DOHH2 (cell line): ENCODE measurements at regions not wholly inside any gene's neighbourhood (a gene's known extent, or its start where the extent isn't known, plus 50 kb on each side); places are given as distances from the start of the nearest gene placed in this dataset.

ENCODE experiments used
- H3F3A ChIP-seq: fragments of 200-600 bp; sonication (generic), shearing (Covaris generic); 2 replicates; pipeline ENCODE4 v1.6.0; 2016; ENCODE audit warnings: antibody characterized with exemption, mild to moderate bottlenecking; ENCODE audit not compliant: control insufficient read depth, insufficient read depth
- H3K27ac ChIP-seq: fragments of 200-600 bp; sonication (generic); 2 replicates; pipeline ENCODE4 v1.5.1; 2014; ENCODE audit warnings: low read depth, mild to moderate bottlenecking, low read length, moderate library complexity
- H3K27me3 ChIP-seq: fragments of 200-600 bp; sonication (generic); 2 replicates; pipeline ENCODE4 v1.6.1; 2014; ENCODE audit warnings: mild to moderate bottlenecking, low read length, mixed read lengths; ENCODE audit not compliant: control insufficient read depth
- H3K36me3 ChIP-seq: fragments of 200-600 bp; sonication (generic); 2 replicates; pipeline ENCODE4 v1.6.1; 2014; ENCODE audit warnings: mild to moderate bottlenecking, low read length, moderate library complexity, mixed read lengths; ENCODE audit not compliant: control insufficient read depth
- H3K4me1 ChIP-seq: fragments of 200-600 bp; sonication (generic); 2 replicates; pipeline ENCODE4 v1.6.1; 2014; ENCODE audit warnings: mild to moderate bottlenecking, low read length, mixed read lengths; ENCODE audit not compliant: control insufficient read depth
- H3K4me2 ChIP-seq: fragments of 200-600 bp; sonication (generic); 2 replicates; pipeline ENCODE4 v1.6.0; 2014; ENCODE audit warnings: mild to moderate bottlenecking, low read length, moderate library complexity
- H3K4me3 ChIP-seq: fragments of 200-600 bp; sonication (generic); 2 replicates; pipeline ENCODE4 v1.5.1; 2014; ENCODE audit warnings: mild to moderate bottlenecking, low read length, mixed read lengths
- H3K79me2 ChIP-seq: fragments of 200-600 bp; sonication (generic); 2 replicates; pipeline ENCODE4 v1.6.1; 2014; ENCODE audit warnings: mild to moderate bottlenecking, low read length, mixed read lengths; ENCODE audit not compliant: control insufficient read depth
- H3K9me2 ChIP-seq: fragments of 200-600 bp; sonication (generic); replicated peaks from 2 replicates; pipeline ENCODE4 v1.6.1; 2014; ENCODE audit warnings: mild to moderate bottlenecking, low read length, mixed read lengths; ENCODE audit not compliant: control insufficient read depth
- H3K9me3 ChIP-seq: fragments of 200-600 bp; sonication (generic); 2 replicates; pipeline ENCODE4 v1.6.1; 2014; ENCODE audit warnings: antibody characterized with exemption, low read length, mixed read lengths; ENCODE audit not compliant: control insufficient read depth, insufficient read depth
- H4K20me1 ChIP-seq: fragments of 200-600 bp; sonication (generic); 2 replicates; pipeline ENCODE4 v1.6.0; 2014; ENCODE audit warnings: low read depth, mild to moderate bottlenecking, antibody characterized with exemption, low read length, moderate library complexity; ENCODE audit not compliant: control insufficient read depth, insufficient read depth
- CTCF ChIP-seq: fragments of 200-600 bp; sonication (generic); IDR thresholded peaks from one replicate; pipeline ENCODE4 v1.5.1; 2014; ENCODE audit warnings: antibody characterized with exemption, mild to moderate bottlenecking, low read depth, low read length; ENCODE audit not compliant: poor library complexity, severe bottlenecking
- EZH2phosphoT487 ChIP-seq: fragments of 200-600 bp; sonication (generic); IDR thresholded peaks from 2 replicates; pipeline ENCODE4 v1.6.1; 2017; ENCODE audit warnings: borderline replicate concordance, mild to moderate bottlenecking, antibody characterized with exemption, low read length, moderate library complexity, mixed read lengths

- no peaks in the 10 kb centered on the region for H3K79me2 ChIP-seq
- H3K4me3 ChIP-seq: no peak overlapping the region
- TF ChIP-seq EZH2phosphoT487: no peak
- no peak for TF ChIP-seq CTCF
- no peak overlapping the region for H3K27ac ChIP-seq
- H3K9me2 ChIP-seq: no peaks in the 10 kb centered on the region
- H3F3A ChIP-seq: no peaks in the 10 kb centered on the region
- no peaks in the 10 kb centered on the region for H3K4me1 ChIP-seq
- no peaks in the 10 kb centered on the region for H3K36me3 ChIP-seq
- H3K4me2 ChIP-seq: no peak overlapping the region
- H3K9me3 ChIP-seq: no peaks in the 10 kb centered on the region; the same call in 1 of the 2 replicates
- H4K20me1 ChIP-seq: no peaks in the 10 kb centered on the region
- H3K27me3 ChIP-seq: peaks cover 3% of the 10 kb centered on the region; the same call in 1 of the 2 replicates
Observed at GRCh38 chr13:47036294-47037008, 139.6 kb upstream of the HTR2A start.

- H3K9me2 ChIP-seq: no peaks in the 10 kb centered on the region
- no peaks in the 10 kb centered on the region for H3F3A ChIP-seq
- no peak overlapping the region for H3K27ac ChIP-seq
- TF ChIP-seq CTCF (no peak), EZH2phosphoT487 (no peak)
- H3K27me3 ChIP-seq: peaks cover 3% of the 10 kb centered on the region; the same call in 1 of the 2 replicates
- no peaks in the 10 kb centered on the region for H4K20me1 ChIP-seq
- H3K4me1 ChIP-seq: no peaks in the 10 kb centered on the region
- no peak overlapping the region for H3K4me2 ChIP-seq
- no peaks in the 10 kb centered on the region for H3K79me2 ChIP-seq
- H3K9me3 ChIP-seq: no peaks in the 10 kb centered on the region; the same call in 1 of the 2 replicates
- no peaks in the 10 kb centered on the region for H3K36me3 ChIP-seq
- no peak overlapping the region for H3K4me3 ChIP-seq
Observed at GRCh38 chr13:47033216-47033615, 136.4 kb upstream of the HTR2A start.

- no peaks in the 10 kb centered on the region for H3K4me1 ChIP-seq
- no peak overlapping the region for H3K4me3 ChIP-seq
- TF ChIP-seq CTCF (no peak), EZH2phosphoT487 (no peak)
- no peaks in the 10 kb centered on the region; the same call in 1 of the 2 replicates for H3K27me3 ChIP-seq
- H3K27ac ChIP-seq: no peak overlapping the region
- no peak overlapping the region for H3K4me2 ChIP-seq
- no peaks in the 10 kb centered on the region for H3K79me2 ChIP-seq
- H3K9me2 ChIP-seq: no peaks in the 10 kb centered on the region
- no peaks in the 10 kb centered on the region for H4K20me1 ChIP-seq
- H3K9me3 ChIP-seq: no peaks in the 10 kb centered on the region
- H3K36me3 ChIP-seq: no peaks in the 10 kb centered on the region
- no peaks in the 10 kb centered on the region for H3F3A ChIP-seq
Observed at GRCh38 chr13:47027780-47028437, 131.1 kb upstream of the HTR2A start.
